ENCODE measurements at regions not wholly inside any gene's neighbourhood (a gene's known extent, or its start where the extent isn't known, plus 50 kb on each side); places are given as distances from the start of the nearest gene placed in this dataset.

DNA sequence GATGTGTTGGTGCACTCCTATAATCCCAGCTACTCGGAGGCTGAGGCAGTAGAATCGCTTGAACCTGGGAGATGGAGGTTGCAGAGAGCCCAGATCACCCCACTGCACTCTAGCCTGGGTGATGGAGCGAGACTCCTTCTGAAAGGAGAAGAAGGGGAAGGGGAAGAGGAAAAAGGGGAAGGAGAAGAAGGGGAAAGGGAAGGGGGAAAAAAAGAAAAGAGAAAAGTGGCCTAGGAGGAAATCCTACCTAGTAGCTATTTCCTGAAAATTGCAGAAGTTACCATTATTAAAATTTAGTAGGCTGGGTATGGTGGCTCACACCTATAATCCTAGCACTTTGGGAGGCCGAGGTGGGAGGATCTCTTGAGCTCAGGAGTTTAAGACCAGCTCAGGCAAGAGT lies 67.4 kb downstream of the ARRDC3 start:
- no peak for TF ChIP-seq CTCF (IDR thresholded peaks at IDR 0.05; ENCODE audit: insufficient read depth, low read depth, low read length)
- DNase-seq (ENCODE audit: low read depth): no peak
- CTCF ChIA-PET: interaction anchor here (0.8 to 1.1 kb wide), 3 partner anchors 9 to 32 kb away, joined by 3 read pairs; no protein-coding TSS in a partner anchor
- POLR2A ChIA-PET: no interaction called here
- H3K27me3 ChIP-seq (ENCODE audit: control insufficient read depth, insufficient read depth, low read length): no peaks in the 10 kb centered on the region
- no peak overlapping the region for H3K4me3 ChIP-seq (ENCODE audit: low read depth, low read length)
- no peaks in the 10 kb centered on the region for H3K36me3 ChIP-seq (ENCODE audit: control insufficient read depth, insufficient read depth, low read length)

DNA sequence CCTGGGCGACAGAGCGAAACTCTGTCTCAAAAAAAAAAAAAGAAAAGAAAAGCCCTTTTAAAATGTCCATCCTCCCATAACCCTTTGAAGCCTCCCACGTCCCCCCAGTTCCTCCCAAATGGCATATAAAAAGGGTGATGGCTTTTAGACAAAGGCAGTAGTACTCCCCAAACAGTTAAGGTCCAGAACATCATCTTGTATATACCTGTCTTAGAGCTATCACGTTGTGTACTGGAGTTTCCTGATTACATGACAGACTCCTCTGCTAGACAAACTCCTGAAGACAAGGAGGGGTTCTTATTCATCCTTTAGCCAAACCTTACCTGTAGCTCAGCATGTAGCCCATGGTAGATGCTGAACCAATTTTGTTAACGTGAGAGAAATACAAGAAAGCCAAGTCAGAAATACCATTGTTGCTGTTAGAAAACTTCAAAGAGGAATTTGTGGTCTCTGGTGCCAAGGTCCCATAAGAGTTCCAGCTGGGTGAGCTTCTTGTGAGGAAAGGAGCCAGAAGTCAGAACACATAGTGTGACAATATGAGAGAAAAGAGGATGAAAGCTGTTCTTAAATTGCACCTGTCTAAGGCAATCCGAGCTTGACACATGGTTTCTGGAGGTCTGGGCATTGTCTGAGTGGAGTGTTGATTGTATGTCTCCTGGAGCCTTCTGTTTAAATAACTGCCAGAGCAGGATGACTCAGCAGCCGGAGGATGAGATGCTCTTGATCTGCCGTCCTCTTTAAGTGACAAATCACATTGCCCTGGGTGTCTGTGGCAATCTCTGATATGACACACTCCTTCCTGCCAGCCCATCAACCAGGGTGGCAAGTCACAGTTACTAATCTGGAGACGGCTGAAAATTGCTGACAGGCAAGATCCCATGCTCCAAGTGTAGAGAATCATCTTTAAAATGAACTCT lies 69.1 kb downstream of the ARRDC3 start:
- CTCF ChIA-PET: interaction anchor here (1.0 to 1.6 kb wide), 2 partner anchors 12 to 125 kb away, joined by 3 read pairs; no protein-coding TSS in a partner anchor
- DNase-seq (ENCODE audit: low read depth): peak; percentile 77
- Histone ChIP-seq H3K27me3 (ENCODE audit: control insufficient read depth, insufficient read depth, low read length) (no peaks in the 10 kb centered on the region), H3K36me3 (ENCODE audit: control insufficient read depth, insufficient read depth, low read length) (no peaks in the 10 kb centered on the region), H3K4me3 (ENCODE audit: low read depth, low read length) (no peak overlapping the region)
- POLR2A ChIA-PET: interaction anchor here (0.7 kb wide), 1 partner anchor 259 kb away, joined by 3 read pairs; no protein-coding TSS in a partner anchor
- no peak for TF ChIP-seq CTCF (IDR thresholded peaks at IDR 0.05; ENCODE audit: insufficient read depth, low read depth, low read length)

DNA sequence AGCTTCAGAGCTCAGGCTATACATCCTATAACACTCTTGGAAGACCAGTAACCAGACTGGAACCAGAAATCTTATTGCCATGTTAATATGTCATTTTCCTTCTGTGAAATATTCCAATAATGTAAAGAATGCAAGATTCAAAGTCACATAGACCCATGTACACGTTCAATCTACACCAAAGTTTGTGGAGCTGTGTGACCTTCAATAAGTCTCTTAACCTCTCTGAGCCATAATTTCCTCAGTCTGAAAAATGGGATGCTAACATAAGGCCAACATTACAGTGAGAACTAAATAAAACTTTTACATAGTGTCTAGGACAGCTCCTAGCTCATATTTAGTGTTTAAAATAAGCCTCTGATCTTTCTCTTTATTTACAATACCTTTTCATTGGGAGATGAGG lies 70.4 kb downstream of the ARRDC3 start:
- H3K4me3 ChIP-seq (ENCODE audit: low read depth, low read length): no peak overlapping the region
- DNase-seq (ENCODE audit: low read depth): no peak
- no peaks in the 10 kb centered on the region for H3K27me3 ChIP-seq (ENCODE audit: control insufficient read depth, insufficient read depth, low read length)
- CTCF ChIA-PET: interaction anchor here (1.1 kb wide), 1 partner anchor 90 kb away, joined by 3 read pairs; no protein-coding TSS in a partner anchor
- POLR2A ChIA-PET: interaction anchor here (1.1 kb wide), 1 partner anchor 71 kb away, joined by 4 read pairs; the partner anchor contains the start of gene ARRDC3
- TF ChIP-seq CTCF (IDR thresholded peaks at IDR 0.05; ENCODE audit: insufficient read depth, low read depth, low read length): no peak
- H3K36me3 ChIP-seq (ENCODE audit: control insufficient read depth, insufficient read depth, low read length): no peaks in the 10 kb centered on the region

DNA sequence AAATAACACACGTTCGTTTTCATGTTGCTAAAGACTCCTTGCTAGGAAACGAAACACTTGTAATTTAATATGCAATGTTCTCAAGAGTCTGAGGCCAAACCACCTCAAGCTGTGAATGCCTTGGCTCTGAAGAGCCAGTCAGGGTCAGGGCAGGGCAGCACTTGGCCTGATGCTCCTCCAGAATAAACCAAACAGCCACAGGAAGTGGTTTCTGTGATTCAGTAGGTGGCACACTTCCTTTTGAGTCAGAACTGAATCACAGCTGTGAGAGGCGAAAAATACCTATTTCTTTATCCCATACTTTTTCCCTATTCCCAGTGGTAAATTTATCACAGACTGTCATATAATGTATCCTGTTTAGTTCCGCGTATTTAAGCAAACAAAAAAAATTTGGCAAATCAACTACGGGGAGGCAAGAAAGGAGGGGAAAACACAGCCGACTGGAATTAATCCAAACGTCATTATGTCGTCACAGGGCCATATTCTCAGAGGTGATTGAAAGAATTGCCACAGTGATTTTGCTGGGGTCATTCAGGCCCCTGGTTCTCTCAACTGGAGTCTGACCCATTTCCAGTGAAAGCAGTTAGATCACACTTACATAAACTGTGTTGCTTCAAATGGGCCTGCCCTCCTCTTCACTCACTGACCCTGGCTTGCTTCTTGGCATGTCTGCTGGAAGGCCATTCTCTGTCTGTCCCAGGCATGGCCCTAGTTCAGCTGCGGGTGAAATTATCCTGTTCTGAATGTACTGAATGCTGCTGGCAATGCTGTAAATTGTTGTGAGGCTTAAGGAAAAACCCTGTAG lies 71.2 kb downstream of the ARRDC3 start:
- TF ChIP-seq CTCF (IDR thresholded peaks at IDR 0.05; ENCODE audit: insufficient read depth, low read depth, low read length): no peak
- ChIA-PET POLR2A (interaction anchor here (1.1 kb wide), 1 partner anchor 71 kb away, joined by 4 read pairs; the partner anchor contains the start of gene ARRDC3), CTCF (interaction anchor here (0.5 to 1.1 kb wide), 4 partner anchors 26 to 91 kb away, joined by 3 to 4 read pairs (median 3); no protein-coding TSS in a partner anchor)
- no peaks in the 10 kb centered on the region for H3K36me3 ChIP-seq (ENCODE audit: control insufficient read depth, insufficient read depth, low read length)
- peak; percentile 99 for DNase-seq (ENCODE audit: low read depth)
- H3K27me3 ChIP-seq (ENCODE audit: control insufficient read depth, insufficient read depth, low read length): no peaks in the 10 kb centered on the region
- no peak overlapping the region for H3K4me3 ChIP-seq (ENCODE audit: low read depth, low read length)

All from BJ (cell line).